GM23338 (cell line): ENCODE measurements at regions not wholly inside any gene's neighbourhood (a gene's known extent, or its start where the extent isn't known, plus 50 kb on each side); places are given as distances from the start of the nearest gene placed in this dataset.
A peak's percentile ranks its signal among the peaks of the same experiment; 100 is the strongest.

Source experiments
- ATAC-seq: fragments of 200-7000 bp; cut with Tn5 transposase; 3 replicates; pipeline ENCODE4 v1.9.1; 2020
- DNase-seq: peaks from one replicate; pipeline ENCODE4 v3.0.0-alpha.2; 2015; ENCODE audit warnings: low spot score
- H2AFZ ChIP-seq: fragments of 200-600 bp; sonication (generic); 2 replicates; pipeline ENCODE4 v1.8.0; 2016; ENCODE audit warnings: antibody characterized with exemption, mild to moderate bottlenecking, moderate library complexity
- H3F3A ChIP-seq: fragments of 200-600 bp; sonication (generic); replicated peaks from 2 replicates; pipeline ENCODE4 v1.8.0; 2017; ENCODE audit warnings: antibody characterized with exemption, mixed run types, low read depth
- H3K27ac ChIP-seq: fragments of 200-600 bp; sonication (generic); 2 replicates; pipeline ENCODE4 v1.6.1; 2016; ENCODE audit warnings: low read depth
- H3K27me3 ChIP-seq: fragments of 200-600 bp; sonication (generic); 2 replicates; pipeline ENCODE4 v1.8.0; 2016; ENCODE audit warnings: mild to moderate bottlenecking, mixed run types, moderate library complexity; ENCODE audit not compliant: insufficient read depth
- H3K36me3 ChIP-seq: fragments of 200-600 bp; sonication (generic); 2 replicates; pipeline ENCODE4 v1.8.0; 2016; ENCODE audit warnings: mild to moderate bottlenecking; ENCODE audit not compliant: insufficient read depth
- H3K4me1 ChIP-seq: fragments of 200-600 bp; sonication (generic); 2 replicates; pipeline ENCODE4 v1.8.0; 2016; ENCODE audit warnings: mild to moderate bottlenecking, moderate library complexity; ENCODE audit not compliant: insufficient read depth
- H3K4me2 ChIP-seq: fragments of 200-600 bp; sonication (generic); 2 replicates; pipeline ENCODE4 v1.7.1; 2017; ENCODE audit warnings: mixed run types
- H3K4me3 ChIP-seq: fragments of 200-600 bp; sonication (generic); 2 replicates; pipeline ENCODE4 v1.6.1; 2016; ENCODE audit warnings: mixed run types
- H3K79me2 ChIP-seq: fragments of 200-600 bp; sonication (generic); replicated peaks from 2 replicates; pipeline ENCODE4 v1.8.0; 2017; ENCODE audit warnings: mild to moderate bottlenecking; ENCODE audit not compliant: insufficient read depth
- H3K9me2 ChIP-seq: fragments of 200-600 bp; sonication (generic); 2 replicates; pipeline ENCODE4 v1.8.0; 2017; ENCODE audit not compliant: insufficient read depth
- H4K20me1 ChIP-seq: fragments of 200-600 bp; sonication (generic); replicated peaks from 2 replicates; pipeline ENCODE4 v1.8.0; 2017; ENCODE audit warnings: mild to moderate bottlenecking; ENCODE audit not compliant: insufficient read depth
- H3K27ac Mint-ChIP-seq: 2 replicates; pipeline ENCODE4 v1.8.0; 2020; ENCODE audit warnings: inconsistent platforms, mild to moderate bottlenecking, moderate library complexity, mixed read lengths
- H3K27me3 Mint-ChIP-seq: 3 replicates; pipeline ENCODE4 v1.8.0; 2022; ENCODE audit warnings: low read depth, mild to moderate bottlenecking, moderate library complexity, mixed read lengths, inconsistent platforms; ENCODE audit not compliant: insufficient read depth, poor library complexity
- H3K36me3 Mint-ChIP-seq: 3 replicates; pipeline ENCODE4 v1.8.0; 2021; ENCODE audit warnings: low read depth, mild to moderate bottlenecking, inconsistent platforms, moderate library complexity, mixed read lengths
- H3K4me1 Mint-ChIP-seq: 3 replicates; pipeline ENCODE4 v1.8.0; 2020; ENCODE audit warnings: mild to moderate bottlenecking, inconsistent platforms, mixed read lengths
- H3K4me3 Mint-ChIP-seq: 3 replicates; pipeline ENCODE4 v1.8.0; 2021; ENCODE audit warnings: moderate library complexity, mild to moderate bottlenecking, inconsistent platforms, mixed read lengths
- H3K9me3 Mint-ChIP-seq: 3 replicates; pipeline ENCODE4 v1.8.0; 2020; ENCODE audit warnings: moderate library complexity, mild to moderate bottlenecking, inconsistent platforms, mixed read lengths
- CREB1 ChIP-seq: fragments of 250-450 bp; sonication (Bioruptor Pico); IDR thresholded peaks from 2 replicates; pipeline ENCODE4 v1.5.0; 2020; ENCODE audit warnings: low read depth, mild to moderate bottlenecking, moderate library complexity
- EZH2 ChIP-seq: fragments of 200-600 bp; sonication (generic); IDR thresholded peaks from one replicate; pipeline ENCODE4 v1.8.0; 2017; ENCODE audit warnings: antibody characterized with exemption, mild to moderate bottlenecking, low read depth; ENCODE audit not compliant: unreplicated experiment
- EZH2phosphoT487 ChIP-seq: fragments of 200-600 bp; sonication (generic); IDR thresholded peaks from one replicate; pipeline ENCODE4 v1.8.1; 2018; ENCODE audit warnings: antibody characterized with exemption; ENCODE audit not compliant: unreplicated experiment
- NANOG ChIP-seq: IDR thresholded peaks from 2 replicates; pipeline ENCODE4 v1.6.1; 2016; ENCODE audit warnings: antibody characterized with exemption, borderline replicate concordance
- POLR2AphosphoS5 ChIP-seq: IDR thresholded peaks from 2 replicates; pipeline ENCODE4 v1.6.1; 2016; ENCODE audit warnings: antibody characterized with exemption, low read depth
- STAT1 ChIP-seq: IDR thresholded peaks from one replicate; pipeline ENCODE4 v1.6.1; 2016; ENCODE audit warnings: antibody characterized with exemption; ENCODE audit not compliant: unreplicated experiment
- TF ChIP-seq, protein P1 (sequence below), 2 experiments: fragments of 200-600 bp in 1 of 2; sonication (generic) in 1 of 2; conservative IDR thresholded peaks; 2 replicates each; pipeline versions ENCODE4 v1.5.1 to v1.6.1; 2016 to 2017; ENCODE audit warnings: antibody characterized with exemption in 2 of 2, low read depth in 2 of 2, mild to moderate bottlenecking in 2 of 2, moderate library complexity in 1 of 2
- TF ChIP-seq, protein P2 (sequence below): fragments of 250-450 bp; sonication (Bioruptor Pico); IDR thresholded peaks from 2 replicates; pipeline ENCODE4 v1.5.0; 2020; ENCODE audit warnings: mild to moderate bottlenecking, moderate library complexity
- TF ChIP-seq, protein P3 (sequence below): IDR thresholded peaks from 2 replicates; pipeline ENCODE4 v1.6.1; 2016; ENCODE audit warnings: antibody characterized with exemption

DNA sequence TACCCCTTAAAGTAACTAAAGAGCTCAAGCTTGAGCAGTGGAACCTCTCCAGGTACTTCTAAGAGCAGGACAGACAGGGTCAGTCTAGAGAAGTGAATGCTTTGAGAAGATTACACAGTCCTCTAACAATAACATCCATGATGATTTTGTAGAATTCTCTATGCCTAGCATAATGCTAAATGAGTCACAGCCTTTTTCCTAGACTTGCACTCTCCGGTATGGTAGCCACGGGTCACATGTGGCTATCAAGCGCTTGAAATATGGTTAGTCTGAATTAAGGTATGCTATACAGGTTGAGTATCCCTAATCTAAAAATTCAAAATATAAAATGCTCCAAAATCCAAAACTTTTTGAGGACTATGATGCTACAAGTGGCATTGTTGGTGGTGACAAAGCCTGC lies 166.6 kb upstream of the MKLN1 start:
- Mint-ChIP-seq H3K36me3 (no peaks in the 10 kb centered on the region), H3K4me1 (peaks cover 19% of the 10 kb centered on the region), H3K4me3 (no peak overlapping the region), H3K9me3 (no peaks in the 10 kb centered on the region), H3K27ac (no peak overlapping the region), H3K27me3 (peaks cover 7% of the 10 kb centered on the region)
- ATAC-seq, result no peak
- no peak for TF ChIP-seq EZH2phosphoT487
- TF ChIP-seq, protein P1, sequence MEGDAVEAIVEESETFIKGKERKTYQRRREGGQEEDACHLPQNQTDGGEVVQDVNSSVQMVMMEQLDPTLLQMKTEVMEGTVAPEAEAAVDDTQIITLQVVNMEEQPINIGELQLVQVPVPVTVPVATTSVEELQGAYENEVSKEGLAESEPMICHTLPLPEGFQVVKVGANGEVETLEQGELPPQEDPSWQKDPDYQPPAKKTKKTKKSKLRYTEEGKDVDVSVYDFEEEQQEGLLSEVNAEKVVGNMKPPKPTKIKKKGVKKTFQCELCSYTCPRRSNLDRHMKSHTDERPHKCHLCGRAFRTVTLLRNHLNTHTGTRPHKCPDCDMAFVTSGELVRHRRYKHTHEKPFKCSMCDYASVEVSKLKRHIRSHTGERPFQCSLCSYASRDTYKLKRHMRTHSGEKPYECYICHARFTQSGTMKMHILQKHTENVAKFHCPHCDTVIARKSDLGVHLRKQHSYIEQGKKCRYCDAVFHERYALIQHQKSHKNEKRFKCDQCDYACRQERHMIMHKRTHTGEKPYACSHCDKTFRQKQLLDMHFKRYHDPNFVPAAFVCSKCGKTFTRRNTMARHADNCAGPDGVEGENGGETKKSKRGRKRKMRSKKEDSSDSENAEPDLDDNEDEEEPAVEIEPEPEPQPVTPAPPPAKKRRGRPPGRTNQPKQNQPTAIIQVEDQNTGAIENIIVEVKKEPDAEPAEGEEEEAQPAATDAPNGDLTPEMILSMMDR (conservative IDR thresholded peaks at IDR 0.05; ENCODE audit: low read depth in 2 of 2), result no peak
- Histone ChIP-seq H4K20me1 (no peaks in the 10 kb centered on the region), H3K36me3 (no peaks in the 10 kb centered on the region), H3K27me3 (no peaks in the 10 kb centered on the region), H3K4me1 (peaks cover 3% of the 10 kb centered on the region; the same call in 1 of the 2 replicates), H3K79me2 (no peaks in the 10 kb centered on the region), H3K4me3 (no peak overlapping the region), H3K27ac (no peak overlapping the region), H2AFZ (no peak overlapping the region), H3K9me2 (peaks cover 5% of the 10 kb centered on the region; the same call in 1 of the 2 replicates), H3K4me2 (no peak overlapping the region), H3F3A (no peaks in the 10 kb centered on the region)
- no peak for DNase-seq

DNA sequence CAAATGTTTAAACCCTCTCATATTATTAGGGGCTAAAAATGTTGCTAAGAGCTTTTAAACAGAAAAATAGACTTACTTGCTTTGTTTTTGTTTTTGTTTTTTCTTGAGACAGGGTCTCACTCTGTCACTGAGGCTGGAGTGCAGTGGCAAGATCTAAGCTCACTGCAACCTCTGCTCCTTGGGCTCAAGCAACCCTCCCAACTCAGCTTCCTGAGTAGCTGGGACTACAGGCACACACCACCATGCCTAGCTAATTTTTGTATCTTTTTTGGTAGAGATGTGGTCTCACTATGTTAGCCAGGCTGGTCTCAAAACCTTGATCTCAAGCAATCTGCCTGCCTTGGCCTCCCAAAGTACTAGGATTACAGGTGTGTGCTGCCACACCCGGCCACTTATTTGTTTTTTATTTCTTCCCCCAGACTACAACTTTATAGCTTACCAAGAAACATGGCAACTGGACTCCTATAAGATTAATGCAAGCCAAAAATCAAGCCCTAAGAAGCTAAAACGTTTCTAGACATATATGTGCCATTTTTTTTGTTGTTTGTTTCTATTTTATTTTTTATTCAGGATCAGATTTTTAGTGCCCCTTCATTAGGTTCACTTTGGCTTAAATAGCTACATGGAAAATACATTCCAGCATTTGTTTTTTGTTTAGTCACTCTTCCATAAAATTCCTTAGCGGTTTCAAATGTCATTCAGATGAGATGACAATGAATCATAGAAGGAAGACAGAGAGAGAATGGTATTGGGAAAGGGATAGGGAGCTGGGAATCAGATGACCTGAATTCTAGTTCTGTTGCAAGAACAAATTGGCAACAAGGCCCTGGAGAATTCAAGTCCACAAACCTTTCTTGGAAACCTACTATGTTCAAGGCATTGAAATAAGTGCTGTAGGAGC lies 163.4 kb upstream of the MKLN1 start:
- no peaks in the 10 kb centered on the region for H3K79me2 ChIP-seq
- ATAC-seq (peak; percentile 44; the same call in 2 of the 3 replicates), DNase-seq (peak; percentile 15)
- Mint-ChIP-seq H3K9me3 (no peaks in the 10 kb centered on the region), H3K4me1 (peaks cover 13% of the 10 kb centered on the region), H3K4me3 (no peak overlapping the region), H3K36me3 (no peaks in the 10 kb centered on the region), H3K27me3 (peaks cover 9% of the 10 kb centered on the region), H3K27ac (peak overlapping the region; percentile 62)
- H3K9me2 ChIP-seq, result peaks cover 5% of the 10 kb centered on the region; the same call in 1 of the 2 replicates
- no peak overlapping the region for H3K4me3 ChIP-seq
- TF ChIP-seq CREB1 (CRISPR knock-in tag), result no peak
- no peak for TF ChIP-seq NANOG
- TF ChIP-seq STAT1, result no peak
- TF ChIP-seq, protein P2, sequence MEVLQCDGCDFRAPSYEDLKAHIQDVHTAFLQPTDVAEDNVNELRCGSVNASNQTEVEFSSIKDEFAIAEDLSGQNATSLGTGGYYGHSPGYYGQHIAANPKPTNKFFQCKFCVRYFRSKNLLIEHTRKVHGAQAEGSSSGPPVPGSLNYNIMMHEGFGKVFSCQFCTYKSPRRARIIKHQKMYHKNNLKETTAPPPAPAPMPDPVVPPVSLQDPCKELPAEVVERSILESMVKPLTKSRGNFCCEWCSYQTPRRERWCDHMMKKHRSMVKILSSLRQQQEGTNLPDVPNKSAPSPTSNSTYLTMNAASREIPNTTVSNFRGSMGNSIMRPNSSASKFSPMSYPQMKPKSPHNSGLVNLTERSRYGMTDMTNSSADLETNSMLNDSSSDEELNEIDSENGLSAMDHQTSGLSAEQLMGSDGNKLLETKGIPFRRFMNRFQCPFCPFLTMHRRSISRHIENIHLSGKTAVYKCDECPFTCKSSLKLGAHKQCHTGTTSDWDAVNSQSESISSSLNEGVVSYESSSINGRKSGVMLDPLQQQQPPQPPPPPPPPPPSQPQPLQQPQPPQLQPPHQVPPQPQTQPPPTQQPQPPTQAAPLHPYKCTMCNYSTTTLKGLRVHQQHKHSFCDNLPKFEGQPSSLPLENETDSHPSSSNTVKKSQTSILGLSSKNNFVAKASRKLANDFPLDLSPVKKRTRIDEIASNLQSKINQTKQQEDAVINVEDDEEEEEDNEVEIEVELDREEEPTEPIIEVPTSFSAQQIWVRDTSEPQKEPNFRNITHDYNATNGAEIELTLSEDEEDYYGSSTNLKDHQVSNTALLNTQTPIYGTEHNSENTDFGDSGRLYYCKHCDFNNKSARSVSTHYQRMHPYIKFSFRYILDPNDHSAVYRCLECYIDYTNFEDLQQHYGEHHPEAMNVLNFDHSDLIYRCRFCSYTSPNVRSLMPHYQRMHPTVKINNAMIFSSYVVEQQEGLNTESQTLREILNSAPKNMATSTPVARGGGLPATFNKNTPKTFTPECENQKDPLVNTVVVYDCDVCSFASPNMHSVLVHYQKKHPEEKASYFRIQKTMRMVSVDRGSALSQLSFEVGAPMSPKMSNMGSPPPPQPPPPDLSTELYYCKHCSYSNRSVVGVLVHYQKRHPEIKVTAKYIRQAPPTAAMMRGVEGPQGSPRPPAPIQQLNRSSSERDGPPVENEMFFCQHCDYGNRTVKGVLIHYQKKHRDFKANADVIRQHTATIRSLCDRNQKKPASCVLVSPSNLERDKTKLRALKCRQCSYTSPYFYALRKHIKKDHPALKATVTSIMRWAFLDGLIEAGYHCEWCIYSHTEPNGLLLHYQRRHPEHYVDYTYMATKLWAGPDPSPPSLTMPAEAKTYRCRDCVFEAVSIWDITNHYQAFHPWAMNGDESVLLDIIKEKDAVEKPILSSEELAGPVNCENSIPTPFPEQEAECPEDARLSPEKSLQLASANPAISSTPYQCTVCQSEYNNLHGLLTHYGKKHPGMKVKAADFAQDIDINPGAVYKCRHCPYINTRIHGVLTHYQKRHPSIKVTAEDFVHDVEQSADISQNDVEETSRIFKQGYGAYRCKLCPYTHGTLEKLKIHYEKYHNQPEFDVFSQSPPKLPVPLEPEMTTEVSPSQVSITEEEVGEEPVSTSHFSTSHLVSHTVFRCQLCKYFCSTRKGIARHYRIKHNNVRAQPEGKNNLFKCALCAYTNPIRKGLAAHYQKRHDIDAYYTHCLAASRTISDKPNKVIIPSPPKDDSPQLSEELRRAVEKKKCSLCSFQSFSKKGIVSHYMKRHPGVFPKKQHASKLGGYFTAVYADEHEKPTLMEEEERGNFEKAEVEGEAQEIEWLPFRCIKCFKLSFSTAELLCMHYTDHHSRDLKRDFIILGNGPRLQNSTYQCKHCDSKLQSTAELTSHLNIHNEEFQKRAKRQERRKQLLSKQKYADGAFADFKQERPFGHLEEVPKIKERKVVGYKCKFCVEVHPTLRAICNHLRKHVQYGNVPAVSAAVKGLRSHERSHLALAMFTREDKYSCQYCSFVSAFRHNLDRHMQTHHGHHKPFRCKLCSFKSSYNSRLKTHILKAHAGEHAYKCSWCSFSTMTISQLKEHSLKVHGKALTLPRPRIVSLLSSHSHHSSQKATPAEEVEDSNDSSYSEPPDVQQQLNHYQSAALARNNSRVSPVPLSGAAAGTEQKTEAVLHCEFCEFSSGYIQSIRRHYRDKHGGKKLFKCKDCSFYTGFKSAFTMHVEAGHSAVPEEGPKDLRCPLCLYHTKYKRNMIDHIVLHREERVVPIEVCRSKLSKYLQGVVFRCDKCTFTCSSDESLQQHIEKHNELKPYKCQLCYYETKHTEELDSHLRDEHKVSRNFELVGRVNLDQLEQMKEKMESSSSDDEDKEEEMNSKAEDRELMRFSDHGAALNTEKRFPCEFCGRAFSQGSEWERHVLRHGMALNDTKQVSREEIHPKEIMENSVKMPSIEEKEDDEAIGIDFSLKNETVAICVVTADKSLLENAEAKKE (CRISPR knock-in tag), result no peak
- TF ChIP-seq, protein P3, sequence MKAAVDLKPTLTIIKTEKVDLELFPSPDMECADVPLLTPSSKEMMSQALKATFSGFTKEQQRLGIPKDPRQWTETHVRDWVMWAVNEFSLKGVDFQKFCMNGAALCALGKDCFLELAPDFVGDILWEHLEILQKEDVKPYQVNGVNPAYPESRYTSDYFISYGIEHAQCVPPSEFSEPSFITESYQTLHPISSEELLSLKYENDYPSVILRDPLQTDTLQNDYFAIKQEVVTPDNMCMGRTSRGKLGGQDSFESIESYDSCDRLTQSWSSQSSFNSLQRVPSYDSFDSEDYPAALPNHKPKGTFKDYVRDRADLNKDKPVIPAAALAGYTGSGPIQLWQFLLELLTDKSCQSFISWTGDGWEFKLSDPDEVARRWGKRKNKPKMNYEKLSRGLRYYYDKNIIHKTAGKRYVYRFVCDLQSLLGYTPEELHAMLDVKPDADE, result no peak
- TF ChIP-seq EZH2, result no peak
- no peak for TF ChIP-seq EZH2phosphoT487
- TF ChIP-seq POLR2AphosphoS5, result no peak
- H3K27me3 ChIP-seq, result no peaks in the 10 kb centered on the region
- no peaks in the 10 kb centered on the region for H3K36me3 ChIP-seq
- H3K4me2 ChIP-seq, result no peak overlapping the region
- no peaks in the 10 kb centered on the region for H4K20me1 ChIP-seq
- 0 out of 2 replicates have a peak overlapping the region, but pooled peaks have one; percentile 2 for H2AFZ ChIP-seq
- H3K27ac ChIP-seq, result no peak overlapping the region
- no peaks in the 10 kb centered on the region for H3F3A ChIP-seq
- peaks cover 3% of the 10 kb centered on the region; the same call in 1 of the 2 replicates for H3K4me1 ChIP-seq
